HG02852 (cell line): ENCODE measurements at regions not wholly inside any gene's neighbourhood (a gene's known extent, or its start where the extent isn't known, plus 50 kb on each side); places are given as distances from the start of the nearest gene placed in this dataset.

ENCODE experiments used
- ATAC-seq: cut with Tn5 transposase; IDR thresholded peaks from one replicate; pipeline ENCODE4 v1.9.1; 2021; ENCODE audit warnings: mild to moderate bottlenecking, moderate library complexity; ENCODE audit not compliant: unreplicated experiment

DNA sequence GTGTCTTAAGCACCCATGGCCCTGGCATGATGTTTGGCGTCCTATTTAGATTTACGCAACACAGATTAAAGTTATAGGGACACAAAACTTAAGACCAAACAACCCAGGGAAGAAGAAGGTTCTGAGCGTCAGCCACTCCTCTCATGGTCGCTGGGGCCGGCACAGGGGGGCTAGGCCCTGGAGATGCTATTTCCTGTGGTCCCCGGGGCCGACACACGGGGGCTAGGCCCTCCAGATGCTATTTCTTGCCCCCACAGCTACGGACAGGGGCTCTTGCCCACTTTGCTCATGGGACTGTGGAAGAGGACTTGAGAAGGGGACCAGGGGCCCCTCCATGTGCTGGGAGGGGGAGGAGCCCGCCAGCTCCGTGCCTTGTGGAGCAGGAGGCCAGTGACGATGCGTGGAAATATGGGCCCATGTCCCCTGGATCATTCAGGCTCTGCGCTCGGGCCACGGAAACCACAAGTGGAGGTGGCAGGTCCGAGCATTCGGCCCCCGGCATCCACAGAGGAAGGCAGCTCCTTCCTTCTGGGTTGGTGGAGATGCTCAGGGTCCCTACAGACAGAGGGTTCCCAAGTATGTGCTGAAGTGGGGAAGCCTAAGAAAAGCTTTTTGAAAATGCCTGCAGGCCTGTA is 711.1 kb downstream of the BRD1 start:
- ATAC-seq: no peak

DNA sequence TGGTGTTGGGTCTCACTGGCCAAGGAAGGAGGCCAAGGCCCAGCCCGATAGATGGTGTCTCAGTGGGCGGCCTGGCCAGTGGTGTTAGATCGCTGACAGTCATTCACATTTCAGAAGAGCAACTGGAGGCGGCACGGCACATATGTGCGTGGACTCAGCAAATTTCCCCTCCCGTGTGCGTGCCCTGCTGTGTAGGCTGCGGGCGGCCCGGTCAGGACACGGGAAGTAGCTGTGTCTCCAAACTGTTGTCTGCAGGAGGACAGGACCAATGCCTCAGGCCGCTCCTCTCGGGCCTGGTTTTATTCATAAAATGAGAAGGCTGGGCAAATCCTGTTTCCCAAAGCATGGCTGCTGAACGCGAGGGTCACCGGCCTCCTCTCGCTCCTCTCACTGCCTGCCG is 711.7 kb downstream of the BRD1 start:
- ATAC-seq: no peak

DNA sequence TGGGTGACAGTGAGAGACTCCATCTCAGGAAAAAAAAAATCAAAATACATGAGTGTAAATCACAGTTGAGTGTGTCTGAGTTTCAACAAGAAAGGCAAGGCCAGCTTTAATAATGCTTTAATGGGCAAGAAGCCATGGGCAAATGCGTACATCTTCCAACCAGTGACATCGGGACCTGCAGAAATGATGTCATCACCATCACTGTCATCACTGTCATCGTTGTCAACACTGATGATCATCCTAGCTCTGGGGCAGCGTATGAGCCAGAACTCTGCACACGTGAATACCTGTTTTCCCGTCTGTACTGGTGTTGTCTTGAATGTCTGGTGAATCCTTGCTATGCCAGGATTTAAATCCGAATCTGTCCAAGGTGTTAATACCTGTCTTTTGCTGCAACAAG is 712.5 kb downstream of the BRD1 start:
- ATAC-seq: no peak

DNA sequence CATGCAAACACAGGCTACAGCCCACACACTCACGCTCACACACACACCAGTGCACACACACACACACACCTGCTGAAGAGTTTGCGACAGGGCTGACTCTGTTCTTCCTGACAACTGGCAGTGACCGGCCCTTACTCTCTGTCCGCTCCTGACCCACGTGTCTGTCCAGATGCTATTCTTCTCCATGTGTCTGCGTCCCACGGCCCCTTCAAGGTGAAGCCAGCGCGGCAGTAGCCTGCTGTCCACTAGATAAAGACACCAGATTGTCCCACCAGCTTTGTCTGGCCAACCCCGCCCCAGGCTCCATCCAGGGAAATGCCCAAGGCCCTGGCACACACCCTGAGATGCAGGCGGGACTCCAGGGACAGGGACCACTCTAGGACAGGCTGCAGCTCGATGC is 713.9 kb downstream of the BRD1 start:
- no peak for ATAC-seq

DNA sequence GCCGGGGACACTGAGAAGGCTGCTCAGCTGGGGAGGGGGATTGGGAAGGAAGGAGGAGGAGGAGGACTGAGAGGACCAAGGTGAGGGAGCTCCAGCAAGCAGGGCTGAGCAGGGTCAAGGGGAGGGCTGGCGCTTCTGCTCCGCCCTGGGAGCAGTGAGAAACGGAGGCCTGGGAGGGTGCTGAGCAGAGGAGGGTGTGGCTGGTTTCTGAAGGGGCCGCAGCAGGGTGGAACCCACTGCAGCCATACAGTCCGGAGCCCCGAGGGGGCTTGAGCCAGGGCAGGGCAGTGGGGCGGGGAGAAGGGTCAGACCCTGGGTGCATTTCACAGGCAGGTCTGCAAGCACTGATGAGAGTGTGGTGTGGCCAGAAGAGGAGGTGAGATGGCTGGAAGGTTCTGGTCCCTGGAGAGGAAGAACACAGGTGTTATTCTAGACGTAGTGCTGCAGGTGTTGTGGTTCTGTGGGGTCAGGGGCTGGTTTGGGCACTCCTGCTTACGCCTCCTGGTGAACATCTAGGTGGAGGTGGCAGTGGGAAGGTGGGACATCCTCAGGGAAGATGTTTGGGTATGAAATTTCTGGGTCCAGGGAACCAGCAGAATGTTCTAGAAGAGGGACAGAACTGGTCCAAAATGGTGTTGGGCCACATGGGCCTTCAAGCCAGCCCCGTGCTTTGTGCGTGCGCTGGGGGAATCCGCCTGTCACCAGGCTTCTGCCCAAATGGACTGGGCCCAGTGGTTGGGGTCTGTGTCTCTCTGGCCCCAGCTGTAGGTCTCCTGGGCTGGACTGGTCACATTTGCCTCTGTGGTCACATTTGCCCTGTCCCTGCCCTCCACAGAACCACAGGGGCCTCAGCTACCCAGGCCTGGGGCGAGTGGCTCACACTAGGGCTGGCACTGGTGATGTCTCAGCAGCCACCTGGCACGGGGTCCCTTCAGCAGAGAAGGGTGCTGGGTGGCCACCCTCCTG is 714.7 kb downstream of the BRD1 start:
- ATAC-seq: no peak

DNA sequence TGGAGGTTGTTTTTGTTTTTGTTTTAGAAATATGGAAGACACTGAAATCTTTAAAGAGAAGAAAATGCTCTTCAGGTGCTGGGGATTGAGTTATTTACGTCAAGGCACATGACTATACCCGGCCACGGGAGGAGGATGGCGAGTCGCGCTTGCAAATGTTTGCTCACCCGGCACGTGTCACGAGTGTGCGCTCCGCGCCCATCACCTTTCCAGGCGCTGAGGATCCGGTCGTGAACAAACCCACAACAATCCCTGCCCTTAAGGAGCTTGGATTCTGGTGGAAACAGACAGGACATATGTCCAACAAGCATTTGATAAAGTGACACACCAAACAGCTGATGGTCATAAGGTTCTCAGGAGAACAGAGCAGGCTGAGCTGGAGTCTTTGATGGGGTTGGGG is 715.5 kb downstream of the BRD1 start:
- ATAC-seq: no peak

DNA sequence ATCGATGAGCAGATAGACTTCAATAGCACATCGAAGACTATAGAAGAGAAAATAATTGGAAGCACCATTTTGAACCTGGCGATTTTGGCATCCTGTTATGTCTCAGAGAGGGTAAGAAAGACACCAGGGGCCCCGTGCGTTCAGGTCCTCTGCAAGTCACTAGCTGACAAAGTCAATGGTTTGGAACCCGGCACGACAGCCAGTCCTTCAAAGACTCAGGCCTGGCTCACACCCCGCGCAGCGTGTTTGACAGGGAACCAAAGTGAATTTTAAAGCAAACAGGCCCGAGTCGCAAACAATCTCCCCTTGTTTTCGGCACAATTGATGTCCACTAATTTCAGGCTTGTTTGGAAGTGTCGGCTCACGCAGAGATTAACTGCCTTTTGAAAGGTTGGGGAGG is 716.6 kb downstream of the BRD1 start:
- ATAC-seq: no peak

DNA sequence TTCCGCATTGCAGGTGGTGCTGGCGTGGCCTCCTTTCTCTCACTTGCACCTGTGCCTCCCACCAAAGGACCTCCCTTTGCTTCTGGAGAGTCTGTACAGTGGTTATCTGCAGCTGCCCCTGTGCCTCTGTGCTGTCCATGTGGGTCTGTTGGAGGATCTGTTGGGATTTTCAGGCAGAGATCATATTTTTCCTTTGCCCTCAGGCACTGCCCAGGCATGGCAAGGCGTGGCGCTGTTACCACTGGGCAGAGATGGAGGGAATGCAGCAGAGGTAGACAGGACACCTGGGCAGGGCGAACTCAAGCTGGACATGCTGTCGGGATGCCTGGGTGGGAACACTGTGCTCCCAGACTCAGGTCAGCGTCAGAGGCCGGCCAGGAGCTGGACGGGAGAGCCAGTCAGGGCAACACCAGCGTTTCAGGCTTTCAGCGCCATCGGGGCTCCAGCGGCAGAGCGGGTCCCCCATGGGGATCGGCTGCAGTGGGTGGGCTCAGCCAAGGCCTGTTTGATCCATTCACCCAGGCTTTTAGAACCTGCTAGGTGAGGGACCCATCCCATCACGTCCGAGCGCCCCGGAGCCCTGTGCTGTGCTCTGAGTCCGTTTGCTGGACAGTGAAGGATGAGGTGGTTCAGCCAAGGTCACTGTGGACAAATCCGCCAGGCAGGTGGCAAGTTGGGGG is 718.9 kb downstream of the BRD1 start:
- ATAC-seq: no peak

DNA sequence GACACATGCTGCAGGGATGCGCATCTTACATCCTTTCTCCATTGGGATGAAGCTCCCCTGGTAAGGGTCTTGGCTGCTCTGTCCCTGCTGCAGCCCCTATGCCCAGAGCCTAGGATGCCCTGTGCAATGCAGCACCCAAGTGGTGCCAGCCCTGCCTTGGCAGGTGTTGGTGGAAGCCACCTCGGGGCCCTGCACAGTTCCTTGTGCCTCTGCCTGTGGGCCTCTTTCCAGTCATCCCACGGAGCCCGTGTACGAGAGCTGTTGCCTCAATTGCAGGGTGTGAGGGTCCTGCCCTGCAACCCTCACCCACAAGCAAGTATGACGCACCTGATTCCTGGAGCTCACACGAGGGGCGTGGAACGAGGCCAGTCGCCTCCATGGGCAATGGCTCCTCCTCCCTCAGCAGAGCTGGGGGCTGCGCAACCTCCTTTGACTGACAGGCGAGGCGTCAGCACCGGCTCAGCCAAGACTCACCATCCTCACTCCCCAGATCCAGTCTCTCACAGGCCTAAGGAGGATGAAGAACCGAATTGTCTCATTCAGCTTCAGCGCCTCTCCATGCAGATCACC is 719.6 kb downstream of the BRD1 start:
- ATAC-seq: no peak

DNA sequence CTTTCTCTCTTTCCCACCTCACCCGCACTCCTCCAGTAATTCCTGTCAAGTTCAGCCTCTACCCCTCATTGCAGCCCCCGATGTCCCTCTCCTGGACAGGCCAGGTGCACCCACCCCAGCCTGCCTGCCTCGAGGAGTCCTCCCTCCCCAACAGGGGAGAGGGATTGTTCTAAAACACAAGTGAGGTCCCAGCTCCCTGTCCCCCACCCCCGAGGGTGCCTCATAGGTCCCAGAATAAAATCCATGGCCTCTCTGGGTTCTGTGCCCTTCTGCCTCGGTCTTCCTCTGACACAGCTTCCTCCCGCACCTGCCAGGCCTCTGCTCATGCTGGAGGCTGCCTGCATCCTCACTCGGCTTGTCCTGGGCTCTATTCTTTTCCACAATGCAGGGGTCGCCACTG is 720.1 kb downstream of the BRD1 start:
- no peak for ATAC-seq

DNA sequence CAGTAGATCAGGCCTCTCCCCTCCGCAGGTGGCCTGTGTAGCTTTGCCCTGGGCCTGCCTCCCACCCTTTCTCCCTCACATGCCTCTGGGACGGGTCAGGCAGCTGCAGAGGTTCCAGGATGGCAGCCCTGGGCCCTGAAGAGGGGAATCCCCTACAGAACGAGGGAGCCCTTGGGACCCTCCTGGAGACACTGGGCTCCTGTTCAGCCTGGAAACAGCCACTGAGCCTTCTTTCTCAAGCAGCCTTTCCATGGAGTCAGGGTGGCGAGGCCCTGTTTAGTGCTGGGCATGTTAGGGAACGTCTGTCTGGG is 720.9 kb downstream of the BRD1 start:
- ATAC-seq: no peak

DNA sequence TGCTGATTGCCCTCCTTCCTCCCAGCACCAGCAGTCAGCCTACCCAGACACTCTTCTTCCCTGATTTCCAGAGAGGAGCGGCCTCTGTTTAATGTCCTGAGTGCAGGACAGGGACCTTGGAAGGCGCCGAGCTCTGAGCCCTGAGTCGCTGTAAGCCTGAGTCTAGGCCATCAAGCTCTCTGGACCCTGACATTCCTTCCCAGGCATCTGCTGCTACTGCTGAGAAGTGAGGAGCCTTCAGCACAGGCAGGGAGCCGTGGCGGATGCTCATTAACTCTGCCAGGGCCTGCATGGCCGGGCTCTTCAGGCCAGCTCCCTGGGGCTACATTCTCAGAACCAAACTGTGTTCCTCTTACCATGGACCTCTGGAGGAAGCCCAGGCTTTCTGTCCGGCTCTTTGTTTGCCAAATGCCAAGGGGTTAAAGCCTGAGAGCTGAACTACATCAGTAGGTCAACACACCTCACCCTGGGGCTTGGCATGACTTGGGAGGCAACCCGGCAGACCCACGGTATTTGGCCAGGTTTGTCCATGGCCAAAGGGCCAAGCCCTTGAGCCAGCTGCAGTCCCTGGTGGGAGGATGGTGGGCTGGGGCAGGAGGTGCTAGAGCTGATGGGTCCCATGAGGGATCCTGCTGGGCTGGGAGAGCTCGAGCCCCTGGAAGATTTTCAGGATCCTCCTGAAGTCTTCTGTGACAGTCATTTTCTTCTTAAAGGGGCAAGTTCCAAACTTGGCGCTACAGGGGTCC is 721.4 kb downstream of the BRD1 start:
- ATAC-seq: no peak

DNA sequence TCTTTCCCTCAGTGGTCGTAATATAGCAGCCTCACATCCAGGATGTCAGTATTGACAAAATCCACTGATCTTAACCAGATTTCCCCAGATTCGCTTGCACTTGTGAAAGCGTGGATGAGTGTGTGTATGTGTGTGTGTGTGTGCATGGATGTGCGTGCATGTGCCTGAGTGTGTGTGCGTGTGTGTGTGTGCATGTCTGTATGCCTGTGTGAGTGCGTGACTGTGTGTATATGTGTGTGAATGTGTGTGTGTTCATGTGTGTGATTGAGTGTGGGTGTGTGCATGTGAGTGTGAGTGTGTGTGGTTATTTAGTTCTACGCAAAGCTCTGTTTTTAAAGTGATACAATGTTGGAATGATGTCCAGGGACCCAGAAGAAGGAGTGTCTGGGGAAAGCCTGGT is 723.2 kb downstream of the BRD1 start:
- no peak for ATAC-seq

DNA sequence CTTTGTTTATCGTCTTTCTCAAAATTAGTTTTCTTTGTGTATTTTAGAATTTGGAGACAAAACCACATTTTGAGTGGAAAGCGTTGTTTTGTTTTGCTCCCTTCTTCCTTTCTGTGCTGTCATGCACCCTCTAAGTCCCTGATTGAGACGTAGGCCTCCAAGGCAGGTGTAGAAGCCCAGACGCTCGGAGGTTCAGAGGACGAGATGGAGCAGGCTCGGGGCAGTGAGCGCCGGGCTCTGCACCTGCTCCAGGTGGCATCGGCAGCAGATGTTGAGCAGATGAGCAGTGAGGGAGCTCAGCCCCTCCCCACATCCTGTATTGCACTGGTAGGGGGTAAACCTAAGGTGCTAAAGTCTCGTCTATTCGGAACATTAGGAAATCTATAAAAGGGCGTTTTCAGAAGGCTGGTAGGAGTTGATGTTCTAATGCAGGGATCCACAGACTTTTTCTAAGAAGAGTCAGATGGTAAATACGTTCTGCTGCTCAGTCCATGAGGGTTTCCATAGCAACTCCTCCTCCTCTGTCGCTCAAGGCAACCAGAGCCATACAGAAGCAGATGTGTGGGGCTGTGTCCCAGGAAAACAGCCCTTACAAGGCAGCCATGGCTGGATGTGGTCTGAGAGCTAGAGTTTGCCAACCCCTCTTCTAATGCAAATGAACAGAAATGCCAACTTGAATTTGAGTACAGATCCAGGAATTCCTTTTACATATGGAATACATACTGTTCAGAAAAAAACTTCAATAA is 724.2 kb downstream of the BRD1 start:
- no peak for ATAC-seq

DNA sequence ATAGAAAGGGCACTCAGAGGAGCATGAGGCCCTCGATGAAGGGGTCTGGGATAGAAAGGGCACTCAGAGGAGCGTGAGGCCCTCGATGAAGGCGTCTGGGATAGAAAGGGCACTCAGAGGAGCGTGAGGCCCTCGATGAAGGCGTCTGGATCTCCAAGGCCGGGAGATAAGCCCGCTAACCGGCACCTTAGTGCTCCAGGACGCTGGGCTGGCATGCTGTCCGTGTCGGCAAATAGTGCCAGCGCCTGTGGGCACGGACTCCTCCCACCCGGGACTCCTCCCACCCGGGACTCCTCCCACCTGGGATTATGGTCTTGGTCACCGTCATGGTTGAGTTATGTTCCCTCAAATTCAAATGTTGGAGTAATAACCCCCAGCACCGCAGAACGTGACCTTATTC is 725.3 kb downstream of the BRD1 start:
- no peak for ATAC-seq

DNA sequence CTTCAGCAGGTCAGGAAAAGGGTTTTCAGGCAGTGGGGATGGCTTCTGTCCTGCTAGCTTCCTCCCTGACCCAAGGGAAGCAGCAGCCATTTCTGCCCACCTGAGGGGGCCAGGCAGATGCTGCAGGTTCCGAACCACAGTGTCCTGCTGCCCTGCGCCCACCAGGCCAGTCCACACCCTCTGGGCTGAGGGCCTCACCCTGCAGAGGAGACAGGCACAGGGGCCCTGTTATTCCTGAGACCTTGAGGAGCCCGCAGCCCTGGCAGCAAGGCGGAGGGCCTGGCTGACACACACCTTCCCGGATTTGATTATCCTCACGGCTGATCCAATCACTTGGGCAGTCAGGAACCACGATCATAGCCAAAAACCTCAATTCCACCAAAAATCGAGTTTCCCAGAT is 725.8 kb downstream of the BRD1 start:
- ATAC-seq: no peak

DNA sequence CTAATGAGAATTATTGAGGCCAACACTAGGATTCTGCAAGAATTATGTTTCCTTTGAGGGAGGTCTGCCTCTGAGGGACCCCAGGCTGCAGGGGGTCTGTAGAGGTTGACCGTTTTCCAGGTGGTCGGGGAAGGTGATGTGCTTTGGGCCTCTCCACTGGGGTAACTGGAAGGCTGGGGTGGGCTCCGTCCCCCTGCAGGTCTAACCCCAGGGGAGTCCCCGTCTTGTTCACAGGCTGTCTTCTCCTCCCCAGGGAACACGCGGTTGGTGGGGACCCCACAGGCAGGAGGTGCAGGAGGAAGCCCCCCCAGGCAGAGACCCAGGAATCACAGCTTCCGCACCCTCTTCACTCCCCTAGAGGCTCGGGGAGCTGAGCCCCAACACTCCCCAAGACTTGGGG is 726.4 kb downstream of the BRD1 start:
- no peak for ATAC-seq

DNA sequence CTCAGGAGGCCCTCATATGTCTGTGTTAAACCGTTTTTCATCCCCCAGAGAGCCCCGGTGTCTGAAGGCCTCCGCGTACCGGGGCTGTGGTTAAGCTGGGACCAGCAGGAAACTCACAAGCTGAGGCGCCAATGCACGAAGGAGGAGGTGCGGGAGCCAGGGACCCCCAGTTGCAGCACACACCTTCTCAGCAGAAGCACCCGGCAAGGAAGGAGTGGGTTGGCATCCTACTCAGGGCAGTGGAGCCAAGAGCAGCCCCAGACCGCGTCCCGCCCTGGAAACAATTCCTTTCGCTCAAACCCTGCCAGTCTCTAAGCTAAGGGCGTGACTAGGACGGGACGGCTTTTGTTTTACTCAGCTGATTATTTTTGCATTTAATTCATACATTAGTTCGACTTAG is 726.9 kb downstream of the BRD1 start:
- no peak for ATAC-seq

DNA sequence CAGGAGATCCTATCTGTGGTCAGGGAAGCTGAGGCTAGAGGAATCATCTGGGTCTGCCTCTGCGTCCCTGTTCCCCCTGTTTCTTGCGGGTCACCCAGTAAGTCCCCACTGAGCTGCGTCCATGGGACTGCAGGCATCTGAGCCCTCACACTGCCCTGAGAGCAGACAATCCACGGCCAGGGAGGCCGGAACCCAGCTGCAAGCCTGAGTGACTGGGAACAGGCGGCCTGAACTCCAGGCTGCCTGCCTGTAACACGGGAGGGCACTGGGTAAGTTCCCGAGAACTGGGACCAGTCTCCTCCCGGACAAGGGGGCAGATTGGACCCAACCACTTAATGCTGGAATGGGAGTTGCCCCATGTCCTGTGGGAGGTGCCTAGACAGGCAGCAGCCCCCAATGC is 727.4 kb downstream of the BRD1 start:
- no peak for ATAC-seq

DNA sequence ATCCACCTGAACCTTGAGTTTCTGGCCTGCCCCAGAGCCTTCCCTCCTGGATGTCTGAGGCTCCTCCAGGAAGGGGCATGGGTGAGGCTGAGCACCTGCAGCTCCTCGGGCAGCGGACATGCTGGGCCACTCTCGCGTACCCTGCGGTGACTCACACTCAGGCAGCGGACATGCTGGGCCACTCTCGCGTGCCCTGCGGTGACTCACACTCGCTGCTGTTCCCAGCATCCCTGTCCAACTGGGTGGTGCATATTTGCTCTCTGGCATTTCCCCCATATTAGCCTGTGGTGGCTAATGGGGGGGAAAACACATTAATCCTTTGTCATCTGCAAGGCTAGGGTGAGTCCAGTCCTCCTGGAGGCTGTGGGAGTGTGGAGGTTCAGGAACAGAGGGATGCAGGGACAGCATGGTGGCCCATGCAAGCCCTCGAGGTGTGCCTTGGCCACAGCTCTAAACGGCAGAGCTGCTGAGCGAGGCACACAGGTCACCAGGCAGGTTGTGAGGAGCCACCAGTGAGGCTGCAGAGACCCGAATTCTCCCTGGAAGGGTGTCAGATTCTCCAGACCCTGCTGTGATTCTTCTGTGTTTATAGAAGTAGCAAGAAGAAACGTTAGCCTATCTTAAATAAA is 728.1 kb downstream of the BRD1 start:
- ATAC-seq: no peak
